NCI-H128 (cell line): ENCODE measurements at regions not wholly inside any gene's neighbourhood (a gene's known extent, or its start where the extent isn't known, plus 50 kb on each side); places are given as distances from the start of the nearest gene placed in this dataset.
"Not testable (repeated sequence)": the region's sequence is repeated elsewhere in the genome, so short reads cannot be mapped to it uniquely, and the experiment has no call there.

ENCODE experiments used
- DNase-seq: peaks from one replicate; lab custom pipeline; 2025; ENCODE audit not compliant: unreplicated experiment; lab: John Stamatoyannopoulos, UW

DNA sequence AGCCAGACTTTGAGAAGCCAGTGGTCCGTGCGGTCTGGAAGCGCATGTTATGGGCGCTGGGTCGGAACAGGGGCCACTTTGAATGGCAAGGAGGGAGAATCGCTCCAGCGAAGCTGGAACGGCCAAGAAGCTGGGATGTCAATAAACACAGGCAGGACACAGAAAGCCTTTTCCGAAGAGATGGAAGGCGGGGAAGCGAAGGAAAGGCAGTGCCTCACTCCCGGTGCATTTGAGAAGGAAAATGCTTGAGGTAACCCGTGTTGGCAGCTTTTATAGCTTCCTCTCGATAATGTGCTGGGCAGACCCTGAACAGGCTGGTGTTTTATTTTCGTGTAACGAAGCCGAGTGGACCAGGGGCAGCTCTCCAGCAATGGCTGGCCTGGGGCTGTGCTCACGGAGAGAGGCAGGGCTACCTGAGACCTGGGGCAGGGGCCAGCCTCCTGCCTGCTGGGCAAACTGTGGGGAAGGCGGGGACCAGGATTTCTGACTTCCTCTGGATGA, 84.2 kb upstream of the SPRY4 start:
- DNase-seq: no peak

DNA sequence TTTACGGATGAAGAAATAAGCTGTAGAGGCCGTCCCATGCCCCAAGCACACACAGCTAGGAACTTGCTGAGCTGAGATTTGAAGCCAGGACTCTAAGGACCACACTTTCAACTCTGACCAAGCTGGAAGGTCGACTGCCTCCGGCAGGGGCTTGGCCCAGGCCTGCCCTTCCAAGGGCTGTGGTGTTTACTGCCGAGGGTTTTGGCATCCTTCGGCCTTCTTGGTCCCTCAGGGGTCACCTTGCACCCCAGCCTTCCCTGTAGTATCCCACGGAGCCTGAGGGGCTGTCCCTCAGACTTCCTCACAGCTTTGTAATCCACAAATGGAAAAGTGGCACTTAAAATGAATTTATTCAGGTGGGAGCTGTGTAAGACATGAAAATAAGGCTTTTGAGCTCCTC, 83.7 kb upstream of the SPRY4 start:
- no peak for DNase-seq

DNA sequence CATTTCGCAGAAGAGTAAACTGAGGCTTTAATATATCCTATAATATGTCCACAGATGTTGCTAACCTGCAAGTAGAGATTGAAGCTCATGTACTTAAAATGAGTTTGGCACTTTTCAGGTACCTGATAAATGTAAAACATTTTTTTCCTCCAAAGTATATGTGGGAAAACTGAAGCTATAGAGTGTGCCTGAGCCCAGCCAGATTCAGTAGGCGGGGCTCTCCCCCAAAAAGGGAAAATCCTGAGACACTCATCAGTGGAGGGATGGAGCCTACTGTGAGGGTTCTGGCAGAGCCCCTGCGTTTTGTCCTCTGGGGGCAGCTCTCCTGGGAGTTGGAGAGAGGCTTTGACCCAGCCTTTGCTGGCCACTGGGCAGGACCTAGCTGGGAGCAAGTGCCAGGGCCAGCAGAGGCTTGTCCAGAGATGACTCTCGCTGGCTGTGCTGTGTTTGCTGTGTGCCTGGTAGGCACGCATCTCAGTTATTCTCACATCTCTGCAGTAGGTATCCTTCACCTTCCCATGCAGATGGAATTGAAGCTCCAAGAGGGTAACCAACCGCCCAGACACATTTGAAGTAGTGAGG, 81.1 kb upstream of the SPRY4 start:
- no peak for DNase-seq

DNA sequence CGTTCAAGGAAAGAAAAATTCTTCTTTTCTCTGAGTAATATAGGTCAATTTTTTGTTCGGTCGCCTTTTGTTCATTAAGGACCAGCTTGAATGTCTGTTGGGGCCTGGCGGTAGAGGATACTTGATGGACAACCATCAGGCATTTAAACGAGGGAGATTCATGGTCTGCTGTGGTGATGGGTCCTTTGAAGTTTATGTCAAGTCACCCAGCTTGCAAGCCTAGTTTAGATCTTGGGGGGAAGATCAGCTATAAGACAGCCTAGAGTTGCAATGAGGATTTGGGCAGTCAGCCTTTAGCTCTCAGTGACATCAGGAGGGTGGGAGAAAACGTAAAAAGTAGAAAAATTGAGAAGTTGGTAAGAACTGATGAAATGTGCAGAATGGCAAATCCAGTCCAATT, 80.2 kb upstream of the SPRY4 start:
- no peak for DNase-seq

DNA sequence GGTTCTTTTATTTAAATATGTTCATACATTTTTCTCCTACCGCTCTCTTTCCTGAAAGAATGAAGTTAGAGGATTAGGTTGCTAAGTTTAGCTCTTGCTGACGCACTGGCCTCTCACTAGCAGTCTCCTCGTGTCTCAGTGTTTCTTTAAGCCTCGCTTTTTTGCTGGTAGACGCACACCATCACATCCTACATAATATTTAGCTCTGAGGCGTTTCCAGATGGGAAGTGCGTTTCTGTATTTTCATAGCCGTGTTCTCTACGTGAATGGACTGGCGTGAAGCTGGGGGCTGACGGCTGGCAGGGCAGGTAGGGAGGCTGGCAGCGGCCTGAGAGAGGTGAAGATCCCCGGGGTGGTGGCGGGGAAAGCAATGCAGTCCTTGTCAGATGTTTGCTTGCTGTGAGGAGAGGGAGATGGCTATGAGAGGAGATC, 79.2 kb upstream of the SPRY4 start:
- no peak for DNase-seq

DNA sequence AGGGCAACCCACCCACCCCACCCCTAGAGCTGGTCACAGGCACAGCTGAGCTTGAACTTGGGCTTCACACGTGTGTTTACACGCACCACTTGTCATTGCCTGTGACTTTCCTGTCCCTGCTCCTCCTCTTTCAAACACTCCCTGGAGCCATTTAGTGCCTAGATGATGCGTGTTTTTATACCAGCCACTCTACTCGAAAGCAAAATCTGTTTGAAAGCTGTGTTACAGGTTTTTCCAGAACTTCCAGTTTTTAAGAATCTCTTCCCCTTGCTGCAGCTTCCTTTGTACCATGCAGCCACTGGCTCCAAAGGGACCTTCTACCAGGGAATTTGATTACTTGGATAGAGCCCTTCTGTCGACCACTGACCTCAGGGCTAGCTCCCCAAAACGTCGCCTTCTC, 78.8 kb upstream of the SPRY4 start:
- DNase-seq: no peak

DNA sequence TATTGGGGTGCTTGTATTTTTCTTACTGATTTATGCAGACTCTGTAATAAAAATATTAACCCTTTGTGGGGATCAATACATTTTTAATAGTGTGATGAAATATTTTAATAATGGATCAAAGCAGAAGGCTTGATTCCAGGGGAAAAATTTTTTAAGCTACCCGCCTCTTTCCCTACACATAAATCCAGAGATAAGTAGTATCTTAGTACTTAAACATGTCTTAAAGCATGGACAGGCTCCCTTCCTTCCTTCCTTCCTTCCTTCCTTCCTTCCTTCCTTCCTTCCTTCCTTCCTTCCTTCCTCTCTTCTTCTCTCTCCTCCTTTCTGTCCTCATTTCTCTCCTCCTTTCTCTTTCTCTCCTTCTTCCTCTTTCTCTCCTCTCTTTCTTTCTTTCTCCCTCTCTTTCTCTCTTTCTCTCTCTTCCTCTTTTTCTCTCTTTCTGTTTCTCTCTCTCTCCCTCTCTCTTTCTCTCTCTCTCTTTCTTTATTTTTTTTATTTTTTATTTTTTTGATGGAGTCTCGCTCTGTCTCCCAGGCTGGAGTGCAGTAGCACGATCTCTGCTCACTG, 78.0 kb upstream of the SPRY4 start:
- no peak for DNase-seq

DNA sequence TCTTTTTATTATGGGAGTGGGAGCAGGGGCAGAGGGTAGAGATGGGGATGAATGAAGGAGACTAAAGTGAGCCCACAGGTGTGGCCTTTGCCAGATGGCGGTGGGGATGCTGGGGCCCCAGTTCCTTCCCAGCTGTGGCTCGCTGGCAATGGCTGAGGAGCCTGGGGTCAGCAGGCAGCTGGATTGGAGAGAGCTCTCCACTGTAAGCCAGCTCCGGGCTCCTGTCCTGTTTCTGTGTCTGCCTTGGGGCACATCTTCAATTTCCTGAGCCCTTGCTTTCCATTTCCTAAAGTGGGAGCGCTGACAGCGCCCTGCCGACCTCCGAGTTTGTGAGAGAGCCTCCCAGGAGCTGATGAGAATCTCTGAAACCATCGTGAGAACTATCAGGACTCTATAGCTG, 75.6 kb upstream of the SPRY4 start:
- no peak for DNase-seq

DNA sequence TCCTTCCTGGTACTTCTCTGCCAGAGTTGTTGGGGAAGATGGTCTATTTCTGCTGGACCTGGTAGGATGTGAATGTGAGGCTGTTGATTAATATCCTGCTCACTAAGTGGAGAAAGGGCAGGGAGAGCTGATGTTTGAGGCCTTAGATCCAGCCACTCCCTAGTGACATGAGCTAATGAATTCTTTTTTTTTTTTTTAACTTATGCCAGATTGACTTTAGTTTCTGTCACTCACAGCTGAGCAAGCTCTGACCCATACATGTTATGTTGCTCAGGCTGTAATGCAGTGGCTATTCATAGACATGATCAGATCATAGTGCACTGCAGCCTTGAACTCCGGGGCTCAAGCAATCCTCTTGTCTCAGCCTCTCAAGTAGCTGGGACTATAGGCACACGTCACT, 75.1 kb upstream of the SPRY4 start:
- no peak for DNase-seq

DNA sequence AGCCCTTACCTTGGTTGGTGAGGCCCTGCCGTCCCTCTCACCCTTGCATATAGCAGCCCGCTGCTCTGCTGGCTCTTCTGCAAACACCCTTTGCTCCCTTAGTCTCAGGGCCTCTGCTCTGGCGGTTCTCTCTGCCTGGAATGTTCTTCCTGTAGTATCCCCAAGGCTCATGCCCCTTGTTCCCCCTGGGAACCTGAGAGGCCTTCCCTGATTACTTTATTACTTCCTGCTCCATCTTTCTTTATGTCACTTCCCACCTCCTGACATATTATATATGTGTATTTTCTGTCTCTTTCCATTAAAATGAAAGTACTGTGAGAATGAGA, 73.9 kb upstream of the SPRY4 start:
- DNase-seq: no peak

DNA sequence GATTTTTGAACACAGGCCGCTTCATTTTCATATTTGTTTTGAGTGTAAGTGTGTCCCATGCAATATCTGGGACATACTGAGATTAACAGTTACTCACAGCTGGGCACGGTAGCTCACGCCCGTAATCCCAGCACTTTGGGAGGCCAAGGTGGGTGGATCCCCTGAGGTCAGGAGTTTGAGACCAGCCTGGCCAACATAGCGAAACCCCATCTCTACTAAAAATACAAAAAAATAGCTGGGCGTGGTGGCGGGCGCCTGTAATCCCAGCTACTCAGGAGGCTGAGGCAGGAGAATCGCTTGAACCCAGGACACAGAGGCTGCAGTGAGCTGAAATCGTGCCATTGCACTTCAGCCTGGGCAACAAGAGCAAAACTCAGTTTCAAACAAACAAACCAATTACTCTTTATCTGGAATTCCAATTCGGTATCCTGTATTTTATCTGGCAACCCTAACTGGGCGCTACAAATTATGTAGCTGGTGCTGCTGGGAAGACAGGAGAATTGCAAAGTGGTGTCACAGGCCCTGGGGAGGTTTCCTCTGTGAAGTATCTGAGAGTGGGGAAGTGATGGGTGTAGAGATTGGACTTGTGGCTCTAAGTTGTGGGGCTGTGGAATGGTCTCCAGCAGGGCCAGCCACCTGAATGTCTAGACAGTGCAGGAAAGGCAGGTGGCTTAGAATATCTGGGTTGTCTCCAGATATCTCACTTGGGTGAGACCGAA, 73.3 kb upstream of the SPRY4 start:
- not testable (repeated sequence) for DNase-seq

DNA sequence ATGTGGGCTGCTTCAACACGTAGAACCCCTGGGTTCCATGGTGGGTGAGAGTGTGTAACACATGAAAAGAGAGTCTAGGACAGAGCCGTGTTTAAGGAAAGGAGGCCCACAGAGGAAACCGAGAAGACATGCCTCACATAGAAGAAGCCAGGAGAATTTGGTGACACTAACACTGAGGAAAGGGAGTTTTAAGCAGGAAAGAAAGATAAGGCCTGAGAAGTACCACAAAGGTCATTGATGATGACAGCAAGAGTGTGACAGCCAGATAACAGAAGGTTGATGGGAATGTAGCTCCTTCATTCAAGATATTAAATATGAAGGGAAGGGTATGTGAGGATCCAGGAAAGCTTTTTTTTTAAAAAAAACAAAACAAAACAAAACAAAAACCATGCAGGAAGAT, 72.4 kb upstream of the SPRY4 start:
- DNase-seq: no peak

DNA sequence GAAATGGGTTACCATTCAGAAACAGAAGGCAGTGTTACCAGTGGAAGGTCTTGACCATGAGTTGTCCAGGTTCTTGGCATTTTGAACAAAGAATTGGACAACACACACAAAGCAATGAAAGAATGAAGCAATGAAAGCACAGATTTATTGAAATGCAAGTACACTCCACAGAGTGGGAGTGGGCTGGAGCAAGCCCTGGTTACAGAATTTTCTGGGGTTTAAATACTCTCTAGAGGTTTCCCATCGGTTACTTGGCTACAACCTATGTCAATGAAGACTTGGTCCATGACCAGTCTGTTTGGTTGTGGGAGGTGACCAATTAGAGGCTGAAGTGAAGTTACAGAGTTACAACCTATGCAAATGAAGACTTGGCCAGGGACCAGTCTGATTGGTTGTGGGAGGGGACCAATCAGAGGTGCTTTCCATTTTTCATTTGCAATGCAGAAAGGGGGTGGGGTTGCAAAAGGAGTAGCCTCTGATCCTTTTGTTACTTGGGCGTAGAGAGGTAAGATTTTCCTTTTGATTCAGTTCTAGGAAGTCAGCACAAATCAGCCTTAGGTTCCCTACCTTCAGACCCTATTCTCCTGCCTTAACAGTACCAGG, 71.7 kb upstream of the SPRY4 start:
- DNase-seq: no peak

DNA sequence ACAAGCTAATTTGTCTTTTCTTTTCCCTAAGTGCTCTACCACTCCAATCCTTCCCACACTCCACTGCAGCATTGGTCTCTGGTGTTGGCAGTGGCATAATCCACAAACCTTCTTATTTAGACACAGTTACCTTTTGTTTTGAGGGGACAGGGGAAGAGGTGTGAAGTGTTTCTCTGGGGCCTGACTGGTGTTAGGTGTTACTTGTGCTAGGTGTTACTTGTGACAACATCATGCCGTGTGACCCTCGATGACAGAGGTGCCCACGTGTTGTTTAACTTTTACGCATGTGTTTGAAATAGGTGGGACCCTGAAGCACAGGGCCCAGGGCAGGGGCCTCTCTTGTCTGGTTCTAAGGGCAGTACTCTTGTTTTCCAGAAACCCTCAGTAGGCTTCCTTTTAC, 70.5 kb upstream of the SPRY4 start:
- DNase-seq: no peak

DNA sequence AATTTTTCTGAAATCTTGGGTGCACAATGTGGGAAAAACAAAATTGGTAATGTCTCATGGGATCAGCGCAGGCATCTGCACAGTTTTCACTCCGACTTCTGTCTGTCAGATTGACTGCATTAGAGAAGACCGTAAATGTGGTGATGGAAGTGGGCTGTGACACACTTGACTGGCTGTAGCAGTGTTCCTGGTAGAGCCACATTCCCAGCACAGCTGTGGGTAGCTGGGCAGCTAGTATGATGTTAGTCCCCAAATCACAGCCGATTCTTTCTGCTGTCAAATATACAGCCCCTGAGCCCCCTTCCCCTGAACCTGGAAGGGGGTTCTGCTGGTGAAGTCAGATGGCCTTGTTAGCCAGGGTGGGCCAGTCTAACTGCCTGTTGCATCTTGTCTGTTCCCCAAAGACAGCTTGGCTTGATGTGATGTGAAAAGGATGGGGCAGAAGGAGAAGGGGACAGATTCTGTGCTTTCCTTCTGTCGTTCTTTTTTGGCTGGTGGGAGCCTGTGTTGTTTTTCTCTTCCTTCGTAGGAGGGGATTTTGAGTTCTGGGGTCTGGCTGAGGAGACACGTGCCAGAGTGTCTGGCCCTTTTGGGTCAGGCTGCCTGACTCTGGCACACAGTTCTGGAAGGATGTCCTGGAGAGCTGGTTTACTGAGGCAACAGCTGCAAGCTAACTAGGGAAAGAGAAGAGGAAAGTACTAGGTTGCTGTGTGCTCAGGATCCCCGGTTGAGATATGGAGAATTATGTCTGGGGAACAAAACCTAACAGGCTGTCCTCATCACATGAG, 66.4 kb upstream of the SPRY4 start:
- DNase-seq: no peak

DNA sequence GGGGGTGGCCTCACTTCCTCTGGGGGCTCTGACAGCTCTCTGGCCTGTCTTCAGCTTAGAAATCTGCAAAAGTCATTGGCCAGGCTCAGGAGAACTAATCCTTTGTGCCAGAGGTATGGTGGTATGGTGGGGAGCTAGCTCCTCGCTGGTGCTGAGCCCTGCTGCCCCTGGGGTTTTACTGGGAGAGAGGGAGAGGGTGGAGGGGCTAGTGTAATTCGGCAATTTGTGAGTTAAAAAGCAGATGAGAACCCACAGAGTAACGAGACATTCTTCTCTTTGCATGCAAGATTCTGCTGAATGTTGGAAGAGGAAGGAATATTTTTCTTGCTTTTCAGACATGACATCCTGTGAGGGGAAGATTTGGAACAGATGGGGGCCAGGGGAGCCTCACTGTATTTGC, 65.5 kb upstream of the SPRY4 start:
- DNase-seq: no peak

DNA sequence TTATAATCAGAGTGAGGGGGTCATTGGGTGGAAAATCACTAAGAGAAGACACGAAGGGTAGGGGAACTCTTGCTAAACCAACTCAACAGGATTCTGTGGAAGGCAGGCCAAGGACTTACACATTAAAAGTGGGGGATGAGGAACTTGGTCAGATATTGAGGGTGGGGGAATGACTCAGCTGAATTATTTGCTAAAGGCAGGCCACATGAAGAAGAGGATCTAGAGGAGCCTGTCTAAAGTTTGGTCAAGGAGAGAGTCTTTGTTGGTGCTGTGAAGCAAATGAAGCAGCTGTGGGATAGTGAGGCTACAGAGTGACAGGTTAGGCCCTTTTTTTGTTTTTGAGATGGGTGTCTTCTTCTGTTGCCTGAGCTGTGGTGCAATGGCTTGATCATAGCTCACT, 63.9 kb upstream of the SPRY4 start:
- no peak for DNase-seq

DNA sequence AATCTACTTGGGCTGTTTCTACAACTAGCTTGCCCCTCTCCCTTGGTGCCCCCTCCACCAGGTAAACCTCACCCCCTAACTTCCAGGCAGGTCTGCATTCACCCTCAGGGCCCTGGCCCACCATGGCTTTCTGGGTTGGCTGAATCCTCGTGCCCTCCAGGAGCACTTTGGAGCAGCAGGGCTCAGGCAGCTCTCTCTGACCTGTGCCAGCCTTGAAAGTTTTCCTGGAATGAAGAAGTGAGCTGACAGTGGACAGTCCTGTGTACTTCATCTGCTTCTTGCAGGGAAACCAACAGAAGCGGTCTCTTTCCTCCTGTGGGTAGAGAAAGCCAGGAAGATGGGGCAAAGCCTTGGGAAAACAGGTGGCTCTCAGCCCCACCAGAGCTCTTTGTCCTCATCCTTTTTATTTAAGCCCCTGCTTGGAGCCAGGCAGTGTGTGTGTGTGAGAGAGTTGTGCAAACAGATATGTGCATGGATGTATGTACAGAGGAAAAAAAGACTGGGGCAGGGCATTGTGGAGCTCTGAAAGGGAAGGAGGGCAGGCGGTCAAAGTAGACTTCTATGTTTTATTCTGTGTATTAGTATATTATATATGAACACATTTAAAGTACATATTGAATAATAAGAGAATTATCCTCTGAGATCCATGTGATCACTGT, 62.3 kb upstream of the SPRY4 start:
- DNase-seq: no peak

DNA sequence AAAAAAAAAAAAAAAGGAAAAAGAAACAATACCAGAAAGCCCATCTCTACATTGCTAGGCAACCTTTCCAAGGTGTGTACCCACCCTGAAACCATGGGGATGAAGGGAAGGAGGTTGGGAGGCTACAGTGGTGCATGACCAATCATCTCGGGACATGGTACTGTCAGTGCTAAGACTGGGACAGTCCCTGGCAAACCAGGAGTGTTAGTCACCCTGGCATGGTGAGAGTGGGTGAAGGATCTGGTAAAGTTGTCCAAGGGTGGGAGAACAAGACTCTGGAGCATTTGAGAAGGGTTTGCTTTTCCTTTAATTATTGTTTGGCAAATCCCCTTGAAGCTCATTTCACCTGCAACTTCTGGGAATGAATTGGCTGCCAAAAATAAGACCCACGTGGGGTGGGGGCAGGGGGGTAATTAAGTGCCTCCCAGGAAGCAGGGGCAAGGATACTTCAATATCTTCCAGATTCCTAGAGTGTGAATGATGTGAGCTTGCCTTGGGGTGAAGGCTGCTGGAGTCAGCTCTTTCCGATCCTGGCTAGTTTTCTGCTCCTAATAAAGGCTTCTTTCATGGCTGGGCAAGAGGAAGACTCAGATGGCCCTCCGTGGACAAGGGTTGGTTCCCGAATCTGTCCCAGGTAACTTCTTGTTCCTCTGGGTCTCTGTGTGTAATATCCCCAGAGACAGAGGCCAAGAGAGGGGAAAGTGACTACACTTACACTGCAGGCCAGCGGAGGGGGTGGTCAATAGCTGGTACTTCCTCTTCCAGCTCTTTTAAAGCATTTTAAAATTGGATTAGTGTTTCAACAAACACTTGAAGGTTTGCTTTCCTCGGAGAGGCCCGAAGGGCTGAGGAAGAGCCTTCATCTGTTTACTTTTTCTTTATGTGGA, 61.6 kb upstream of the SPRY4 start:
- DNase-seq: no peak

DNA sequence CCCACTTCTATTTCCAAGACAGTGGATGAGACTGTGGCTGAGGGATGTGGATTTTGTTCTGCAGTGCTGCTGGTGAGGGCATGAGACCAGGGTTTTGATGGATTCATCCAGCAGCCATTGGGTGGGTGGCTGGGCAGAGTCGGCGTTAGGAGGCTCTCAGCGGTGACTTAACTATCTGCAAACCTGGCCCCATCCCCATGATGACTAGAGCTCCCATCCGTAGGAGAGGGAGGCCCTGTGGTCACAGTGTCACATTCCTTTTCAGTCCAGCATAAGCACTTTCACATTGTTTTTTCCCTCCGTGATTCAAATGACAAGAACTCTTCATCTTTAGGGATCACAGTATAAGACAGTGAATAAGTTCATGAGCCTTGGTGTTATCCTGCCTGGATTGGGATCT, 60.4 kb upstream of the SPRY4 start:
- DNase-seq: no peak
